NB4 (cell line): ENCODE measurements at regions not wholly inside any gene's neighbourhood (a gene's known extent, or its start where the extent isn't known, plus 50 kb on each side); places are given as distances from the start of the nearest gene placed in this dataset.

Experiments used
- DNase-seq: peaks from one replicate; pipeline ENCODE4 v3.0.0; 2010; ENCODE audit warnings: low read depth
- H3K4me3 ChIP-seq: one replicate; pipeline ENCODE4 v1.5.1; 2011; ENCODE audit warnings: mild to moderate bottlenecking, low read depth, low read length, moderate library complexity
- MYC ChIP-seq: IDR thresholded peaks from 2 replicates; pipeline ENCODE4 v1.6.1; 2011; ENCODE audit warnings: low read depth, low read length
- POLR2A ChIP-seq: IDR thresholded peaks from 2 replicates; pipeline ENCODE4 v1.6.1; 2011; ENCODE audit warnings: mild to moderate bottlenecking; ENCODE audit not compliant: insufficient read length; ENCODE audit errors: extremely low read depth
- TF ChIP-seq, protein P1 (sequence below): IDR thresholded peaks from 2 replicates; pipeline ENCODE4 v1.6.1; 2011; ENCODE audit warnings: low read depth, low read length
- TF ChIP-seq, protein P2 (sequence below): IDR thresholded peaks from one replicate; pipeline ENCODE4 v1.5.1; 2012; ENCODE audit warnings: low read depth, low read length

DNA sequence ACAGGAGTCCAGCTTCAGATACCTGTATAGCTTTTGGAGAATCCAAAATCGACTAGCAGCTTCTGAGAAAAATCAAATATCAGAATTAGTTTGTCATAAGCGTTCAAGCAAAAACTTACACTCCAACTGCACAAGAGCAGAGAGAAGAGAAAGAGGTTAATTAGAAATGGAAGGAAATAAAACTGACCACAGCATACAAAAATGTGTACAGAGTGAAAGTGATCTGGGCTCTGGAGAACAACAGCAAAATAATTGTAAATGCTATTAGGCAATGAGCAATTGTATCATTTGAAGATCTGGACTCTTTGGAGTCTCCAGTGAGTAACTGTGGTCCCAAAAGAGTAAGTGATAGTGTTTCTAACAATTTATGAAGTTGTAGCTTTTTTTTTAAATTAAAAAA, 867.3 kb downstream of the TRIB2 start:
- DNase-seq = no peak
- no peak overlapping the region for H3K4me3 ChIP-seq
- TF ChIP-seq MYC = no peak
- TF ChIP-seq, protein P1, sequence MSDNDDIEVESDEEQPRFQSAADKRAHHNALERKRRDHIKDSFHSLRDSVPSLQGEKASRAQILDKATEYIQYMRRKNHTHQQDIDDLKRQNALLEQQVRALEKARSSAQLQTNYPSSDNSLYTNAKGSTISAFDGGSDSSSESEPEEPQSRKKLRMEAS = no peak
- TF ChIP-seq, protein P2, sequence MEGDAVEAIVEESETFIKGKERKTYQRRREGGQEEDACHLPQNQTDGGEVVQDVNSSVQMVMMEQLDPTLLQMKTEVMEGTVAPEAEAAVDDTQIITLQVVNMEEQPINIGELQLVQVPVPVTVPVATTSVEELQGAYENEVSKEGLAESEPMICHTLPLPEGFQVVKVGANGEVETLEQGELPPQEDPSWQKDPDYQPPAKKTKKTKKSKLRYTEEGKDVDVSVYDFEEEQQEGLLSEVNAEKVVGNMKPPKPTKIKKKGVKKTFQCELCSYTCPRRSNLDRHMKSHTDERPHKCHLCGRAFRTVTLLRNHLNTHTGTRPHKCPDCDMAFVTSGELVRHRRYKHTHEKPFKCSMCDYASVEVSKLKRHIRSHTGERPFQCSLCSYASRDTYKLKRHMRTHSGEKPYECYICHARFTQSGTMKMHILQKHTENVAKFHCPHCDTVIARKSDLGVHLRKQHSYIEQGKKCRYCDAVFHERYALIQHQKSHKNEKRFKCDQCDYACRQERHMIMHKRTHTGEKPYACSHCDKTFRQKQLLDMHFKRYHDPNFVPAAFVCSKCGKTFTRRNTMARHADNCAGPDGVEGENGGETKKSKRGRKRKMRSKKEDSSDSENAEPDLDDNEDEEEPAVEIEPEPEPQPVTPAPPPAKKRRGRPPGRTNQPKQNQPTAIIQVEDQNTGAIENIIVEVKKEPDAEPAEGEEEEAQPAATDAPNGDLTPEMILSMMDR = no peak
- TF ChIP-seq POLR2A = no peak

DNA sequence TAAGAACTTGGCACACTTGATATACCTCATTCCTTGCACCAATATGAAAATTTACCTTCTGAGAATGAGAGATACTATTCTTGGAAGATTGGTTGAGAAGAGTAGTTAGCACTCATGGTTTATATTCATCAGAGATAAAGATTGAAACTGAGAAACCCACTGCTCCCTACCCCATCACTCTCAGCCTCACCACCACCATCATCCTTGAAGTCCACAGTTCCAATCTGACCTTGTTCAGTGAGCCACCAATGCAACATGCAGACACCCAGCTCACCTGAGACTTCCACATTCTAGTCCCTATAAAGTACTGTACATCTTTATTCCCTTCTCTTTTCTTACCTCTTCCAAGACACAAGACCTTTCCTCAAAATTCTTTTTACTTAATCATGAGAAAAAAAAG, 869.0 kb downstream of the TRIB2 start:
- TF ChIP-seq MYC (no peak), POLR2A (no peak)
- TF ChIP-seq, protein P1 = no peak
- no peak overlapping the region for H3K4me3 ChIP-seq
- no peak for DNase-seq

DNA sequence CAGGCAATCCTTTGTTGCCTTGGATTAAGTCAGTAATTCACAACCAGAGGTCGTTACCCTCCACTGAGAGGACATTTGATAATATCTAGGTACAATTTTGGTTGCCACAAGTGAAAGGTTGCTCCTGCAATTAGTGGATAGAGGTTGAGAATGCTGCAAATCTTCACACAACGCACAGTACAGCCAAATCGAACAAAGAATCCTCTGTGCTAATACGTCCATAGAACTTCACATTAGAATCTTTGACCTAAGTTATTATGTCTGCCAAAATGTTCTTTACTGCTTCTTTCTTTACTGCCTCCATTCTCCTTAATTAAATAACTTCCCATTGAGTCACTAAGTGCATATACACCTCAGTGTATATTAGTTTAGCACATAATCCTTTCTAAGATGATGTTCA, 879.5 kb downstream of the TRIB2 start:
- no peak overlapping the region for H3K4me3 ChIP-seq
- DNase-seq = no peak
- no peak for TF ChIP-seq POLR2A
- TF ChIP-seq MYC = no peak
- TF ChIP-seq, protein P1 = no peak
- TF ChIP-seq, protein P2 = no peak

DNA sequence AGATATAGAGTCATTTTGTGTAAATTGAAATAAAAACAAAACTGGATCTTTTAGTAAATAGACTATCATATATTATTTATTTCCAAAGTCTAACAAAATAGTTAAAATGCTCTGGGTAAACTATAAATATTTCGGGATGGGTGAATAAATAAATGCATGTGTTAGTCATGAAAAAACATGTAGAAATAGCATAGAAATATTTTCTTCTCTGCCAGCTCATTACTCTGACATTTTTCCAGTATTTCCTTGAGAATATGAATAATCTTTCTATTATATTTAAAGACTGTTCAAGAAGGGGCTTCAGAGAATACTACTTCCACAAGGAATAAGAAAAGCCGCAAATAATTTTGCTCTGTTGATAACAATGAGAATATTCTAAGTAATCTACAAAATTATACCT, 880.4 kb downstream of the TRIB2 start:
- no peak overlapping the region for H3K4me3 ChIP-seq
- TF ChIP-seq, protein P1 = no peak
- no peak for TF ChIP-seq POLR2A
- TF ChIP-seq MYC = no peak
- TF ChIP-seq, protein P2 = no peak

DNA sequence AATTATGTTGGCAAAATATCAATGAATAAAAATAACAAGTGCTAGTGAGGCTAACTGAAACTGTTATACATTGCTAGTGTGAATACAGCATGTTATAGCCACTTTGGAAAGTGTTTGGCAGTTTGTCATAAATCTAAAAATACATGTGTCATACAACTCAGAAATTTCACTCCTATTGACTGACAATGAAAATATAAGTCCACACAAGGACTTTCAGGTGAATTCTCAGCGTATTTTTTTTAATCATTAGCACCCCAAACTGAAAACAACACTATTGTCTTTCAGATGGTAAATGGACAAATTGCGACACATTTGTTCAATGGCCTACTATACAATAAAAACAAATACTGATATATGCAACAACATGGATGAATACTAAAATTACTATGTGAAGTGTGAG, 884.8 kb downstream of the TRIB2 start:
- no peak for DNase-seq
- TF ChIP-seq POLR2A = no peak
- TF ChIP-seq, protein P1 = no peak
- TF ChIP-seq, protein P2 = no peak
- no peak for TF ChIP-seq MYC
- no peak overlapping the region for H3K4me3 ChIP-seq

More for the DNA sequence above, 880.4 kb downstream of the TRIB2 start:
- no peak for DNase-seq

DNA sequence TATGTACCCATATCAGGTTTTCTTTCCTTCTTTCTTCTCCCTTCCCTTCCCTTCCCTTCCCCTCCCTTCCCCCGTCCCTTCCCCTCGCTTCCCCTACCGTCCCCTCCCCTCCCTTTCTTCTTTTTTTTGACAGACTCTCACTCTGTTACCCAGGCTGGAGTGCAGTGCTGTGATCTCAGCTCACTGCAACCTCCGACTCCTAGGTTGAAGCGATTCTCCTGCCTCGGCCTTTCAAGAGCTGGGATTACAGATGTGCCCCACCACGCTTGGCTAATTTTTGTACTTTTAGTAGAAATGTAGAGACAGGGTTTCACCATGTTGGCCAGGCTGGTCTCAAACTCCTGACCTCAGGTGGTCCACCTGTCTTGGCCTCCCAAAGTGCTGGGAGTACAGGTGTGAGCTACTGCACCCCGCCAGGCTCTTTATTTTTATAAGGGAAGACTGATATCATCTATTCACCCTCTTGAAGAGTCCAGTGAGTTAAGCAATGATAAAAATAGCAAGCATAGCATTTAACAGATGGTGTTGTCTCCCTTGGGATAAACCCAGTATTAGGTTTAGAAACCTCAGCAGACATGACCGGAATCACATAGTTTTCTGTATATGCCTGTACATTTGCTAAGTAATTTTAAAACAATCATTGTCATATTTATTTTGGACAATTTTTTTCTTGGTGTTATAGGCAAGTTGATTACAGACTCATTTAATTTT, 888.4 kb downstream of the TRIB2 start:
- DNase-seq = no peak
- H3K4me3 ChIP-seq = no peak overlapping the region
- TF ChIP-seq POLR2A (no peak), MYC (no peak)
- TF ChIP-seq, protein P2 = no peak
- TF ChIP-seq, protein P1 = no peak
